ENCODE measurements at regions not wholly inside any gene's neighbourhood (a gene's known extent, or its start where the extent isn't known, plus 50 kb on each side); places are given as distances from the start of the nearest gene placed in this dataset.

GRCh38 chr6:163773646-163774045 lies 359.1 kb downstream of the QKI start:
- TF ChIP-seq CTCF (IDR thresholded peaks at IDR 0.05; ENCODE audit: poor library complexity) (no peak), EZH2 (IDR thresholded peaks at IDR 0.05; ENCODE audit: borderline replicate concordance) (no peak)
